CD4-positive, alpha-beta T cell (primary cell): ENCODE measurements at regions not wholly inside any gene's neighbourhood (a gene's known extent, or its start where the extent isn't known, plus 50 kb on each side); places are given as distances from the start of the nearest gene placed in this dataset.
"Not testable (repeated sequence)": the region's sequence is repeated elsewhere in the genome, so short reads cannot be mapped to it uniquely, and the experiment has no call there.

Experiments used
- ATAC-seq: fragments of 200-7000 bp; cut with Tn5 transposase; one replicate; pipeline ENCODE4 v1.10.0; 2022; ENCODE audit warnings: mild to moderate bottlenecking; ENCODE audit not compliant: poor library complexity
- CTCF ChIA-PET: fragments of 350-600 bp; sonication (Branson Sonifier 250); formaldehyde crosslinking; loops from one replicate; lab custom pipeline; 2021; ENCODE audit warnings: antibody characterized with exemption, inconsistent platforms; lab: Charles Lee
- POLR2A ChIA-PET: fragments of 350-600 bp; sonication (Branson Sonifier 250); formaldehyde crosslinking; loops from one replicate; lab custom pipeline; 2021; ENCODE audit warnings: antibody characterized with exemption, inconsistent platforms; lab: Charles Lee
- DNase-seq, 14 experiments: peaks; one replicate each; pipeline ENCODE4 v3.0.0-alpha.2; 2013 to 2020; ENCODE audit warnings: mixed read lengths in 2 of 14
- H3K27ac ChIP-seq, 2 donors: one replicate each; pipeline versions ENCODE4 v1.5.1 to v1.7.0; 2013; ENCODE audit warnings: low read length in 2 of 2, low read depth in 1 of 2, mild to moderate bottlenecking in 1 of 2
- H3K27me3 ChIP-seq, 2 experiments: 1 replicate in 1 of 2; 2 replicates in 1 of 2; pipeline versions ENCODE4 v1.6.1 to v1.7.0; 2013; ENCODE audit warnings: low read length in 2 of 2, control low read depth in 1 of 2, mild to moderate bottlenecking in 1 of 2, moderate library complexity in 1 of 2; ENCODE audit not compliant: insufficient read depth in 2 of 2, control insufficient read depth in 1 of 2
- H3K36me3 ChIP-seq: one replicate; pipeline ENCODE4 v1.6.1; 2013; ENCODE audit warnings: low read length, control low read depth; ENCODE audit not compliant: insufficient read depth
- H3K4me1 ChIP-seq: one replicate; pipeline ENCODE4 v1.6.1; 2013; ENCODE audit warnings: low read length, control low read depth; ENCODE audit not compliant: insufficient read depth
- H3K4me3 ChIP-seq: one replicate; pipeline ENCODE4 v1.5.1; 2013; ENCODE audit warnings: mild to moderate bottlenecking, low read length, moderate library complexity
- H3K9me3 ChIP-seq, 2 experiments: 1 replicate in 1 of 2; 2 replicates in 1 of 2; pipeline versions ENCODE4 v1.6.1 to v1.7.0; 2013; ENCODE audit warnings: low read length in 2 of 2, mild to moderate bottlenecking in 2 of 2, control low read depth in 1 of 2, moderate library complexity in 1 of 2; ENCODE audit not compliant: control insufficient read depth in 1 of 2, insufficient read depth in 1 of 2
- H3K27ac Mint-ChIP-seq: one replicate; pipeline ENCODE4 v1.8.0; 2020; ENCODE audit warnings: mixed read lengths
- H3K27me3 Mint-ChIP-seq: one replicate; pipeline ENCODE4 v1.8.0; 2021; ENCODE audit warnings: mixed read lengths
- H3K36me3 Mint-ChIP-seq: one replicate; pipeline ENCODE4 v1.8.0; 2021; ENCODE audit warnings: low read depth, mixed read lengths
- H3K4me1 Mint-ChIP-seq: one replicate; pipeline ENCODE4 v1.8.0; 2021; ENCODE audit warnings: low read depth, mixed read lengths
- H3K4me3 Mint-ChIP-seq: one replicate; pipeline ENCODE4 v1.8.0; 2020; ENCODE audit warnings: mild to moderate bottlenecking, mixed read lengths
- H3K9me3 Mint-ChIP-seq: one replicate; pipeline ENCODE4 v1.8.0; 2020; ENCODE audit warnings: mixed read lengths
- intact Hi-C, 2 experiments: fragments of 100-400 bp; cut with DNase I in 1 of 2; cut with micrococcal nuclease in 1 of 2; formaldehyde crosslinking; loops; one replicate each; pipeline versions ENCODE4 v1.15.1 to v1.9.0; 2023 to 2025; cut with DNase I, micrococcal nuclease
- TF ChIP-seq, protein P1 (sequence below): fragments of 200-600 bp; IDR thresholded peaks from one replicate; pipeline ENCODE4 v1.8.0; 2022; ENCODE audit warnings: antibody characterized with exemption, mild to moderate bottlenecking

DNA sequence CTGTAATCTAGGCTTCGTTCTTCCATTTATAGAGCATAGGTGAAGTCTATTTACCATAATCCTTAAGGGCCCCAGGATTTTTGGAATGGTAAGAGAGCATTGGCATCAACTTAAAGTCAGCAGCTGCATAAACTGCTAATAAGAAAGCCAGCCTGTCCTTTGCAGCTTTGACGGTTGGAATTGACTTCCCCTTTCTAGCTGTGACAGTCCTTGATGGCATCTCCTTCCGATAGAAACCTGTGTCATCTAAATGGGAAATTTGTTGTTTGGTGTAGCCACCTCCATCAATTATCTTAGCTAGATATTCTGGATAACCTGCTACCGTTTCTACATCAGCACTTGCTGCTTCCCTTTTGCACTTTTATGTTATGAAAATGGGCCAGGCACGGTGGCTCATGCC is 58.0 kb upstream of the GLYATL1B start:
- Mint-ChIP-seq H3K27me3 (peaks cover 10% of the 10 kb centered on the region), H3K4me1 (no peaks in the 10 kb centered on the region), H3K27ac (no peak overlapping the region), H3K4me3 (no peak overlapping the region), H3K9me3 (no peaks in the 10 kb centered on the region), H3K36me3 (no peaks in the 10 kb centered on the region)
- H3K9me3 ChIP-seq: no peaks in the 10 kb centered on the region
- H3K4me1 ChIP-seq: no peaks in the 10 kb centered on the region
- intact Hi-C loops: no loop called here
- TF ChIP-seq, protein P1, sequence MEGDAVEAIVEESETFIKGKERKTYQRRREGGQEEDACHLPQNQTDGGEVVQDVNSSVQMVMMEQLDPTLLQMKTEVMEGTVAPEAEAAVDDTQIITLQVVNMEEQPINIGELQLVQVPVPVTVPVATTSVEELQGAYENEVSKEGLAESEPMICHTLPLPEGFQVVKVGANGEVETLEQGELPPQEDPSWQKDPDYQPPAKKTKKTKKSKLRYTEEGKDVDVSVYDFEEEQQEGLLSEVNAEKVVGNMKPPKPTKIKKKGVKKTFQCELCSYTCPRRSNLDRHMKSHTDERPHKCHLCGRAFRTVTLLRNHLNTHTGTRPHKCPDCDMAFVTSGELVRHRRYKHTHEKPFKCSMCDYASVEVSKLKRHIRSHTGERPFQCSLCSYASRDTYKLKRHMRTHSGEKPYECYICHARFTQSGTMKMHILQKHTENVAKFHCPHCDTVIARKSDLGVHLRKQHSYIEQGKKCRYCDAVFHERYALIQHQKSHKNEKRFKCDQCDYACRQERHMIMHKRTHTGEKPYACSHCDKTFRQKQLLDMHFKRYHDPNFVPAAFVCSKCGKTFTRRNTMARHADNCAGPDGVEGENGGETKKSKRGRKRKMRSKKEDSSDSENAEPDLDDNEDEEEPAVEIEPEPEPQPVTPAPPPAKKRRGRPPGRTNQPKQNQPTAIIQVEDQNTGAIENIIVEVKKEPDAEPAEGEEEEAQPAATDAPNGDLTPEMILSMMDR: no peak
- ChIA-PET CTCF (no interaction called here), POLR2A (no interaction called here)
- no peak overlapping the region for H3K27ac ChIP-seq
- DNase-seq (no peak), ATAC-seq (no peak)
- no peaks in the 10 kb centered on the region for H3K27me3 ChIP-seq
- H3K36me3 ChIP-seq: no peaks in the 10 kb centered on the region
- no peak overlapping the region for H3K4me3 ChIP-seq

DNA sequence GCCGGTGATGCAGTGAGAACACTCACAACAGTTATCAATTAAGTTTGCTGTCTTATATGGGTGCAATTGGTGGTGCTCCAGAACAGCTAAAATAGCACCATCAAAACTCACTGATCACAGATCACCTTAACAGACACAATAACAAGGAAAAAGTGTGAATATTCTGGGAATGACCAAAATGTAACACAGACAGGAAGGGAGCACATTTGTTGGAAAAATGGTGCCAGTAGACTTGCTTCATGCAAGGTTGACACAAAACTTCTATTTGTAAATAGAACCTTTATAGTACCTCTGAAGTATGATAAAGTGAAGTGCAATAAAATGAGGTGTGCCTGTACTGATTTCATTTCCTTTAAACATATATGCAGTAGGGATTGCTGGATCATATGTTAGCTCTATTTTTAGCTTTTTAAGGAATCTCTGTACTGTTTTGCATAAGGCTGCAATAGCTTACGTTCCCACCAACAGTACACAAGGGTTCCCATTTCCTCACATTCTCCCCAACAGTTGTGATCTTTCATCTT is 56.7 kb upstream of the GLYATL1B start:
- no peaks in the 10 kb centered on the region for H3K27me3 ChIP-seq
- Mint-ChIP-seq H3K36me3 (no peaks in the 10 kb centered on the region), H3K27ac (no peak overlapping the region), H3K4me1 (no peaks in the 10 kb centered on the region), H3K9me3 (no peaks in the 10 kb centered on the region), H3K27me3 (peaks cover 18% of the 10 kb centered on the region), H3K4me3 (no peak overlapping the region)
- no peaks in the 10 kb centered on the region for H3K9me3 ChIP-seq
- ChIA-PET POLR2A (no interaction called here), CTCF (no interaction called here)
- H3K4me3 ChIP-seq: no peak overlapping the region
- no peaks in the 10 kb centered on the region for H3K4me1 ChIP-seq
- TF ChIP-seq, protein P1: no peak
- DNase-seq (no peak), ATAC-seq (no peak)
- intact Hi-C loops: no loop called here
- no peak overlapping the region for H3K27ac ChIP-seq
- no peaks in the 10 kb centered on the region for H3K36me3 ChIP-seq

DNA sequence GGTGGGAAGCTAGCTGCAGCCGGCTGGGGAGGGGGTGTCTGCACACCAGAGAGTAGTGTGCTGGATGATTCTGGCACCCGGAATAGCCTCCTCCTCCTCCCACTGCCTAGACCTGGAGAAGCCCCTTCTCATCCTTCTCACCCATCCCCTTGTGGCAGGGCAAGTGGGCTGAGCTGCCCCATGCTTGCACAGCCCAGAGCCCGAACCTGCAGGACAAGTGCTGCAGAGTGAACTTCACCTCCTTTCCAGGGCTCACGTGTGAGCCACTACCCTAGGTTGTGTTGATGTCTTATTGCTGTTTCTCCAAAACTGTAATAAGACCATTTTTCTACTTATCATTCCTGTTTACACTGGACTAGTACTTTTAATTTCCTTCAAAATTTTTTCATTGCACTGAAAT is 56.1 kb upstream of the GLYATL1B start:
- ChIA-PET POLR2A (no interaction called here), CTCF (no interaction called here)
- ATAC-seq (no peak), DNase-seq (no peak)
- intact Hi-C loops: no loop called here
- no peaks in the 10 kb centered on the region for H3K4me1 Mint-ChIP-seq
- no peak overlapping the region for H3K27ac Mint-ChIP-seq
- H3K4me1 ChIP-seq: no peaks in the 10 kb centered on the region
- H3K9me3 Mint-ChIP-seq: no peaks in the 10 kb centered on the region
- H3K27me3 ChIP-seq: no peaks in the 10 kb centered on the region
- peaks cover 25% of the 10 kb centered on the region for H3K27me3 Mint-ChIP-seq
- TF ChIP-seq, protein P1: no peak
- no peak overlapping the region for H3K4me3 ChIP-seq
- H3K4me3 Mint-ChIP-seq: no peak overlapping the region
- no peaks in the 10 kb centered on the region for H3K36me3 Mint-ChIP-seq
- H3K36me3 ChIP-seq: no peaks in the 10 kb centered on the region
- H3K27ac ChIP-seq: no peak overlapping the region
- no peaks in the 10 kb centered on the region for H3K9me3 ChIP-seq

- intact Hi-C loops, H3K4me1 Mint-ChIP-seq, DNase-seq, POLR2A ChIA-PET, H3K27me3 ChIP-seq, H3K36me3 ChIP-seq, H3K4me1 ChIP-seq, H3K4me3 ChIP-seq, H3K9me3 ChIP-seq, H3K9me3 Mint-ChIP-seq, CTCF ChIA-PET, H3K27ac ChIP-seq, ATAC-seq, H3K27ac Mint-ChIP-seq, H3K4me3 Mint-ChIP-seq, H3K36me3 Mint-ChIP-seq: not testable (repeated sequence)
- peaks cover 36% of the 10 kb centered on the region for H3K27me3 Mint-ChIP-seq
These were observed 54.4 kb upstream of the GLYATL1B start for GRCh38 chr11:59031746-59032145.
